A549 (cell line): ENCODE measurements at regions not wholly inside any gene's neighbourhood (a gene's known extent, or its start where the extent isn't known, plus 50 kb on each side); places are given as distances from the start of the nearest gene placed in this dataset.

ENCODE experiments used
- ATAC-seq, 2 experiments: fragments of 200-7000 bp in 1 of 2; fragments of >200 bp in 1 of 2; cut with Nextera tagmentation in 1 of 2; cut with Tn5 transposase in 1 of 2; 3 replicates each; pipeline versions ENCODE4 v1.8.0 to v1.9.1; 2018 to 2020; ENCODE audit warnings: mild to moderate bottlenecking in 1 of 2, moderate library complexity in 1 of 2
- CTCF ChIA-PET: fragments of 300-600 bp; sonication (Branson Sonifier 250); formaldehyde crosslinking; extraction: SDS; loops from one replicate; lab custom pipeline; 2021; ENCODE audit warnings: antibody characterized with exemption, inconsistent platforms; lab: Yijun Ruan, JAX
- POLR2A ChIA-PET: fragments of 350-600 bp; formaldehyde crosslinking; extraction: SDS; loops from one replicate; lab custom pipeline; 2021; ENCODE audit warnings: antibody characterized with exemption, inconsistent platforms; lab: Yijun Ruan, JAX
- DNase-seq, 2 experiments: peaks; one replicate each; pipeline versions ENCODE4 v3.0.0 to v3.0.0-alpha.2; 2011 to 2016; ENCODE audit warnings: low read depth in 1 of 2, low spot score in 1 of 2
- FAIRE-seq: peaks from 2 replicates; lab custom pipeline; 2011; peaks lifted over from hg19 to GRCh38; lab: Jason Lieb, UNC
- H3K27ac ChIP-seq, 2 experiments: fragments of >200 bp; sonication (Bioruptor Twin); formaldehyde crosslinking; 3 replicates each; pipeline ENCODE4 v1.5.1; 2016 to 2017
- H3K4me1 ChIP-seq: fragments of >200 bp; sonication (Bioruptor Twin); formaldehyde crosslinking; 3 replicates; pipeline ENCODE4 v1.6.1; 2016
- H3K4me2 ChIP-seq: fragments of >200 bp; sonication (Bioruptor Twin); formaldehyde crosslinking; 3 replicates; pipeline ENCODE4 v1.6.1; 2016
- H3K4me3 ChIP-seq: fragments of >200 bp; sonication (Bioruptor Twin); formaldehyde crosslinking; 3 replicates; pipeline ENCODE4 v1.5.1; 2016
- H3K9me3 ChIP-seq: fragments of >200 bp; sonication (Bioruptor Twin); formaldehyde crosslinking; 3 replicates; pipeline ENCODE4 v1.6.1; 2016
- BCL3 ChIP-seq: fragments of >200 bp; sonication (Bioruptor Twin); formaldehyde crosslinking; IDR thresholded peaks from 3 replicates; pipeline ENCODE4 v1.6.1; 2016
- BHLHE40 ChIP-seq: IDR thresholded peaks from 2 replicates; pipeline ENCODE4 v1.6.1; 2012; ENCODE audit warnings: low read depth, low read length, inconsistent platforms
- CBX8 ChIP-seq: fragments of 200-600 bp; sonication (generic); IDR thresholded peaks from 2 replicates; pipeline ENCODE4 v1.6.1; 2016
- CEBPB ChIP-seq, 2 experiments: fragments of >200 bp in 1 of 2; sonication (Bioruptor Twin) in 1 of 2; formaldehyde crosslinking in 1 of 2; IDR thresholded peaks; 2 replicates each; pipeline ENCODE4 v1.6.1; 2012 to 2016
- CHD4 ChIP-seq: fragments of 200-600 bp; sonication (generic); IDR thresholded peaks from 2 replicates; pipeline ENCODE4 v1.6.1; 2016; ENCODE audit warnings: antibody characterized with exemption, mild to moderate bottlenecking, borderline replicate concordance
- EHF ChIP-seq: fragments of 250-450 bp; sonication (Bioruptor Pico); IDR thresholded peaks from 2 replicates; pipeline ENCODE4 v1.5.0; 2020; ENCODE audit warnings: mild to moderate bottlenecking
- EHMT2 ChIP-seq: fragments of 200-600 bp; sonication (generic); IDR thresholded peaks from 2 replicates; pipeline ENCODE4 v1.6.1; 2016; ENCODE audit warnings: antibody characterized with exemption, low read depth, mild to moderate bottlenecking, moderate library complexity
- EP300 ChIP-seq, 2 experiments: fragments of >200 bp; sonication (Bioruptor Twin); formaldehyde crosslinking; IDR thresholded peaks; 2 replicates in 1 of 2; 3 replicates in 1 of 2; pipeline ENCODE4 v1.6.1; 2016 to 2017
- ESRRA ChIP-seq: fragments of 150-350 bp; IDR thresholded peaks from 2 replicates; pipeline ENCODE4 v1.6.1; 2014; ENCODE audit warnings: mild to moderate bottlenecking, low read length, borderline replicate concordance
- FOSL2 ChIP-seq, 2 experiments: fragments of 450-650 bp in 1 of 2; fragments of >200 bp in 1 of 2; sonication (Bioruptor Twin) in 1 of 2; formaldehyde crosslinking; IDR thresholded peaks; 2 replicates each; pipeline versions ENCODE4 v1.5.0 to v1.6.1; 2016 to 2020; ENCODE audit warnings: mild to moderate bottlenecking in 1 of 2, moderate library complexity in 1 of 2
- FOXS1 ChIP-seq: fragments of 250-450 bp; sonication (Bioruptor Pico); IDR thresholded peaks from 2 replicates; pipeline ENCODE4 v1.5.0; 2020; ENCODE audit warnings: mild to moderate bottlenecking, moderate library complexity
- MAZ ChIP-seq: fragments of 150-350 bp; IDR thresholded peaks from 2 replicates; pipeline ENCODE4 v1.6.1; 2014; ENCODE audit warnings: antibody characterized with exemption, low read depth, low read length, borderline replicate concordance
- NFE2L2 ChIP-seq: fragments of 150-350 bp; conservative IDR thresholded peaks from 2 replicates; pipeline ENCODE4 v1.6.1; 2014; ENCODE audit warnings: low read length
- NPAS2 ChIP-seq: fragments of 250-450 bp; sonication (Bioruptor Pico); IDR thresholded peaks from 2 replicates; pipeline ENCODE4 v1.8.0; 2022; ENCODE audit warnings: mild to moderate bottlenecking, moderate library complexity, borderline replicate concordance
- RAD21 ChIP-seq, 2 experiments: fragments of >200 bp in 1 of 2; sonication (Bioruptor Twin) in 1 of 2; formaldehyde crosslinking in 1 of 2; IDR thresholded peaks in 1 of 2; conservative IDR thresholded peaks in 1 of 2; 2 replicates in 1 of 2; 3 replicates in 1 of 2; pipeline ENCODE4 v1.6.1; 2012 to 2018; ENCODE audit warnings: inconsistent platforms in 1 of 2
- RCOR1 ChIP-seq: fragments of 150-350 bp; IDR thresholded peaks from 2 replicates; pipeline ENCODE4 v1.6.1; 2014; ENCODE audit warnings: antibody characterized with exemption, low read length, low read depth
- RNF2 ChIP-seq: fragments of 200-600 bp; sonication (generic); IDR thresholded peaks from 2 replicates; pipeline ENCODE4 v1.6.1; 2016; ENCODE audit warnings: low read depth, mild to moderate bottlenecking, antibody characterized with exemption, moderate library complexity, borderline replicate concordance
- SREBF2 ChIP-seq: fragments of 450-650 bp; IDR thresholded peaks from 2 replicates; pipeline ENCODE4 v1.6.1; 2014; ENCODE audit warnings: mild to moderate bottlenecking, moderate library complexity
- WGBS: methylation state at CpG from one replicate; pipeline ENCODE4 v1.1.6; 2017; ENCODE audit errors: missing lambda C conversion rate; 5-methylcytosine and 5-hydroxymethylcytosine counted together
- small RNA-seq, 6 experiments: library from RNA; depleted of rRNA; stranded (forward); fragments of <200 nt; gene quantifications; one replicate each; pipeline ENCODE3, GENCODE V24; 2012

- TF ChIP-seq EP300 (IDR thresholded peaks at IDR 0.05) = no peak
- no peak for TF ChIP-seq BCL3
- TF ChIP-seq RAD21 (conservative IDR thresholded peaks at IDR 0.05 in 1 of 2, IDR thresholded peaks at IDR 0.05 in 1 of 2) = no peak
- TF ChIP-seq CHD4 = no peak
- no peak for TF ChIP-seq RCOR1
- TF ChIP-seq MAZ = no peak
- Histone ChIP-seq H3K4me2 (no peak overlapping the region), H3K9me3 (no peaks in the 10 kb centered on the region), H3K4me3 (no peak overlapping the region), H3K27ac (no peak overlapping the region), H3K4me1 (no peaks in the 10 kb centered on the region)
- FAIRE-seq (no peak), DNase-seq (no peak), ATAC-seq (no peak)
- ChIA-PET POLR2A (no interaction called here), CTCF (interaction anchor here (0.7 kb wide), 1 partner anchor 42 kb away, joined by 3 read pairs; no protein-coding TSS in a partner anchor)
- WGBS = 83% methylated on average over 2 of the region's 2 CpGs
Measured at GRCh38 chr5:114311281-114311680, 50.6 kb upstream of the KCNN2 start.

- Histone ChIP-seq H3K4me2 (no peak overlapping the region), H3K4me3 (no peak overlapping the region), H3K4me1 (no peaks in the 10 kb centered on the region), H3K9me3 (no peaks in the 10 kb centered on the region), H3K27ac (no peak overlapping the region)
- ChIA-PET POLR2A (no interaction called here), CTCF (interaction anchor here (0.6 kb wide), 1 partner anchor 374 kb away, joined by 3 read pairs; no protein-coding TSS in a partner anchor)
- ATAC-seq = no peak
- no peak for FAIRE-seq
- DNase-seq = no peak
- WGBS = 12% methylated on average over 1 of the region's 1 CpG
- TF ChIP-seq FOSL2 (IDR thresholded peaks at IDR 0.05) = no peak
- no peak for TF ChIP-seq FOSL2 (CRISPR knock-in tag; IDR thresholded peaks at IDR 0.05)
- TF ChIP-seq FOXS1 (CRISPR knock-in tag) = no peak
- no peak for TF ChIP-seq NFE2L2
- no peak for TF ChIP-seq ESRRA
- TF ChIP-seq BHLHE40 = no peak
- TF ChIP-seq EHMT2 = no peak
- no peak for TF ChIP-seq NPAS2 (CRISPR knock-in tag)
- no peak for TF ChIP-seq RNF2
- TF ChIP-seq CEBPB (IDR thresholded peaks at IDR 0.05) = no peak
- TF ChIP-seq EHF (CRISPR knock-in tag) = no peak
- TF ChIP-seq CHD4 = no peak
- TF ChIP-seq SREBF2 = no peak
- TF ChIP-seq CBX8 = no peak
Measured at GRCh38 chr5:114311968-114312367, 49.9 kb upstream of the KCNN2 start.

Small RNAs in the stretch of these regions (small RNA-seq; reads per million reads assigned to genes)
- 0 reads per million in 6 experiments for gene RN7SKP89
